ENCODE measurements at regions not wholly inside any gene's neighbourhood (a gene's known extent, or its start where the extent isn't known, plus 50 kb on each side); places are given as distances from the start of the nearest gene placed in this dataset.

DNA sequence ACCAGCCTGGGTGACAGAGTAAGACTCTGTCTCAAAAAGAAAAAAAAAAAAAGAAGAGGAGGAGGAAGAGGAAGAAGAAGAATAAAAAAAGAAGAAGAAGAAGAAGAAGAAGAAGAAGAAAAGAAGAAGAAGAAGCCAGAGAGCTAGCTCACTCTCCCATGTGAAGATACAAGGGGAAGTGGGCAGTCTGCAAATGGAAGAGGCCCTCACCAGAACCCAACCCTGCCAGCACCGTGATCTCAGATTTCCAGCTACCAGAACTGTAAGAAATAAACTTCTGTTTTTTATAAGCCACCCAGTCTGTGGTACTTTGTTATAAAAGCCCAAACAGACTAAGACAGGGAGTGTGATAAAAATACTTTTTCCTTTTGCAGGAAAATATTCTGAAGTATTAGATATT lies 130.7 kb downstream of the ETNK1 start:
- WGBS, 2 donors (ENCODE audit: low coverage in 1 of 2): 49% methylated on average over 1 of the region's 1 CpG; no CpG with 5 or more reads in 1 of the 2 donors
- TF ChIP-seq, protein P1, sequence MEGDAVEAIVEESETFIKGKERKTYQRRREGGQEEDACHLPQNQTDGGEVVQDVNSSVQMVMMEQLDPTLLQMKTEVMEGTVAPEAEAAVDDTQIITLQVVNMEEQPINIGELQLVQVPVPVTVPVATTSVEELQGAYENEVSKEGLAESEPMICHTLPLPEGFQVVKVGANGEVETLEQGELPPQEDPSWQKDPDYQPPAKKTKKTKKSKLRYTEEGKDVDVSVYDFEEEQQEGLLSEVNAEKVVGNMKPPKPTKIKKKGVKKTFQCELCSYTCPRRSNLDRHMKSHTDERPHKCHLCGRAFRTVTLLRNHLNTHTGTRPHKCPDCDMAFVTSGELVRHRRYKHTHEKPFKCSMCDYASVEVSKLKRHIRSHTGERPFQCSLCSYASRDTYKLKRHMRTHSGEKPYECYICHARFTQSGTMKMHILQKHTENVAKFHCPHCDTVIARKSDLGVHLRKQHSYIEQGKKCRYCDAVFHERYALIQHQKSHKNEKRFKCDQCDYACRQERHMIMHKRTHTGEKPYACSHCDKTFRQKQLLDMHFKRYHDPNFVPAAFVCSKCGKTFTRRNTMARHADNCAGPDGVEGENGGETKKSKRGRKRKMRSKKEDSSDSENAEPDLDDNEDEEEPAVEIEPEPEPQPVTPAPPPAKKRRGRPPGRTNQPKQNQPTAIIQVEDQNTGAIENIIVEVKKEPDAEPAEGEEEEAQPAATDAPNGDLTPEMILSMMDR (IDR thresholded peaks at IDR 0.05): no peak
- TF ChIP-seq POLR2A (IDR thresholded peaks at IDR 0.05) (no peak), POLR2AphosphoS5 (IDR thresholded peaks at IDR 0.05) (no peak)
- no peak for DNase-seq
- Histone ChIP-seq H3K4me1 (peaks cover 0 to 8% (median 0%) of the 10 kb centered on the region in 4 donors), H3K9me3 (peaks cover 0 to 4% of the 10 kb centered on the region in 2 donors), H3K27me3 (no peaks in the 10 kb centered on the region), H3K4me3 (no peak overlapping the region), H3K27ac (no peak overlapping the region), H3K36me3 (no peaks in the 10 kb centered on the region)
- in situ Hi-C loops (cut with MboI; ENCODE audit: low pct_ligation_motif_present in 1 of 4, low pct_unique_long_range_greater_than_20kb in 1 of 4, low sequenced_read_pairs in 3 of 4) (no loop called here), intact Hi-C loops (cut with DNase I; ENCODE audit: low total_unique reads) (no loop called here)

DNA sequence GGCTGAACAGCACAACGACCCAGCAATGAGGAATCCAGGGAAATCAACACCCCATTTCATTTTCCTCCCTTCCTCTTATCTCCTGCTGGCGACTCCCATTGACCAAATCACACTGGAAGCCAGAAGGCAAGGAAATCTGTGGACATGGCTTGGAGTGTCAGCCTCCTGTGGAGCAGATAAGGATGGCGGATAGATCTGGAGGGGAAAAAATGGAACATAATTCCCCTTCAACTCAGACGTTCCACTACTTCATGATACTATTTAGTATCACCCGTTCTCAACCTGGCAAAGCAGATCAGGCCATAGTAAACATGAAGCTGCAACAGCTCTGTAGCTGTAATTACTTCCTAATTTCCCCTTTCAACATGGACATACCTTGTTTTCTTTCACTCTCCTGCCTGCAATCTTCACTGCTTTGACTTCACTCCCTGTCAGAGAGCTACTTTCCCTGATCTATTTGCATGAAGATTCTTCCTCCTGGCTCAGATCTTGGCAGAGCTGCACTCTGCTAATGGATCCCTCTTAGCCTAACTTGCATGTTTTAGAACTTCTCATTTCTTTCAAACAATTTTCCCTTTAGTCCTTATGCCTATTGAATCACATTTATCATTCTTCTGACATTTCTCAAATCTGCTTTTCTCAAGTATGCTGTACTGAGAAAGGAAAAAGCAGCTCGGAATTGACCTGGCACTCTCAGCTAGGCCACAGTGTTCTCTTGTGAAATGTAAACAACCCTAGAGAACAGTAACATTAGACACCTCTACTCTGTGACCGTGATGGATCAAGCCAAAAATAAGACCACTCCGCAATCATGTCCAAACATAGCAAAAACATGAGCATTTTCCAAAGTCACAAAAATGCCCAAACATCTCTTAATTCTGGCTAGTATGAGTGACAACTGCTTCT lies 135.1 kb downstream of the ETNK1 start:
- intact Hi-C loops (cut with DNase I; ENCODE audit: low total_unique reads): no loop called here
- in situ Hi-C loops (cut with MboI; ENCODE audit: low pct_ligation_motif_present in 1 of 4, low pct_unique_long_range_greater_than_20kb in 1 of 4, low sequenced_read_pairs in 3 of 4): no loop called here
- 52 to 69% methylated on average over 6 to 8 of the region's 8 CpGs for WGBS, 2 donors (ENCODE audit: low coverage in 1 of 2)
- H3K27me3 ChIP-seq: no peaks in the 10 kb centered on the region
- H3K9me3 ChIP-seq: peaks cover 0 to 4% of the 10 kb centered on the region in 2 donors
- H3K4me1 ChIP-seq: peaks cover 0 to 8% (median 0%) of the 10 kb centered on the region in 4 donors
- no peaks in the 10 kb centered on the region for H3K36me3 ChIP-seq
- no peak overlapping the region for H3K4me3 ChIP-seq
- no peak for TF ChIP-seq POLR2A (IDR thresholded peaks at IDR 0.05)
- peak; percentile 52 for TF ChIP-seq EP300 (IDR thresholded peaks at IDR 0.05; ENCODE audit: low read depth)
- peak in 2 of 3 donors; percentile 31 to 60 for TF ChIP-seq POLR2AphosphoS5 (IDR thresholded peaks at IDR 0.05)
- TF ChIP-seq, protein P1 (IDR thresholded peaks at IDR 0.05): no peak
- DNase-seq: no peak
- peak overlapping the region in 3 of 4 donors; percentile 37 to 69 (median 59) for H3K27ac ChIP-seq

DNA sequence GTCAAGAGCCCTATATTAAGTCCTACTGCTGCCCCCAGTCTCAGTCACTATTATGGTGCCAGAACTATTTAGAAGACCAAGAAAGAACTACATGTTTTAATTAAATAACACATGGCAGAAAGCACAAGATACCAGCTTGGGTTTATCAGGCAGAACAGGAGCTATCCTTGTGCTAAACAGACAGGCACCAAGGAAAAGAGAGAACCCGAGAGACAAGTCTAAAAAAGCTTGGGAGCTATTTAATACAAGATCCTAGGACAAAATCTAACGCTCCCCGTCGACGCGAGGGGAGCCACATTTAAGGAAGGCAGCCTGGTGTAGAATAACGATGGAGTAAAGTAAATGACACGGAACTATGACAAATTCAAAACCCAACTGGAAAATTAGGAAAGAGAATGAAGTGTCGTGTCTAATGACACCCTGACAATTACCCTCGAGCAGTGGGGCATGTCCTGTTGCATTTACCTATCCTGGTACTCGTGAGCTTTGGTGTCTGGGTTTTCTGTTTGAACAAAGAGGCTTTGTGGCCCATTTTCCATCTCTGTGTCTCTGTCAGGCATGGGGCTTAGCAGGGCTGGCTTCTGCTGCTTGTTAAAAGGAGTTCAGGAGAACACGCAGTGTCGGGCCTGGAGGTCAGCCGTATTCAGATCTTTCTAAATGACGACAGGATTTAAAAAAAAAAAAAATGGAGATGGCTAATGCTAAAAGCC lies 140.6 kb downstream of the ETNK1 start:
- in situ Hi-C loops (cut with MboI; ENCODE audit: low pct_ligation_motif_present in 1 of 4, low pct_unique_long_range_greater_than_20kb in 1 of 4, low sequenced_read_pairs in 3 of 4) (no loop called here), intact Hi-C loops (cut with DNase I; ENCODE audit: low total_unique reads) (no loop called here)
- WGBS, 2 donors (ENCODE audit: low coverage in 1 of 2): 72 to 79% methylated on average over 14 to 15 of the region's 15 CpGs

More for the DNA sequence above, 140.6 kb downstream of the ETNK1 start:
- DNase-seq: no peak
- H3K27ac ChIP-seq: no peak overlapping the region
- no peak overlapping the region for H3K4me3 ChIP-seq
- no peaks in the 10 kb centered on the region for H3K36me3 ChIP-seq
- TF ChIP-seq POLR2A (IDR thresholded peaks at IDR 0.05) (no peak), EP300 (IDR thresholded peaks at IDR 0.05; ENCODE audit: low read depth) (no peak), POLR2AphosphoS5 (IDR thresholded peaks at IDR 0.05) (no peak)
- TF ChIP-seq, protein P1 (IDR thresholded peaks at IDR 0.05): no peak
- no peaks in the 10 kb centered on the region for H3K4me1 ChIP-seq
- no peaks in the 10 kb centered on the region for H3K9me3 ChIP-seq
- H3K27me3 ChIP-seq: no peaks in the 10 kb centered on the region
